Tongue (tissue), 1 donor: ENCODE measurements at regions not wholly inside any gene's neighbourhood (a gene's known extent, or its start where the extent isn't known, plus 50 kb on each side); places are given as distances from the start of the nearest gene placed in this dataset.
"Not testable (repeated sequence)": the region's sequence is repeated elsewhere in the genome, so short reads cannot be mapped to it uniquely, and the experiment has no call there.

Experiments
- DNase-seq: peaks from one replicate; pipeline ENCODE4 v3.0.0-alpha.2; 2015

DNA sequence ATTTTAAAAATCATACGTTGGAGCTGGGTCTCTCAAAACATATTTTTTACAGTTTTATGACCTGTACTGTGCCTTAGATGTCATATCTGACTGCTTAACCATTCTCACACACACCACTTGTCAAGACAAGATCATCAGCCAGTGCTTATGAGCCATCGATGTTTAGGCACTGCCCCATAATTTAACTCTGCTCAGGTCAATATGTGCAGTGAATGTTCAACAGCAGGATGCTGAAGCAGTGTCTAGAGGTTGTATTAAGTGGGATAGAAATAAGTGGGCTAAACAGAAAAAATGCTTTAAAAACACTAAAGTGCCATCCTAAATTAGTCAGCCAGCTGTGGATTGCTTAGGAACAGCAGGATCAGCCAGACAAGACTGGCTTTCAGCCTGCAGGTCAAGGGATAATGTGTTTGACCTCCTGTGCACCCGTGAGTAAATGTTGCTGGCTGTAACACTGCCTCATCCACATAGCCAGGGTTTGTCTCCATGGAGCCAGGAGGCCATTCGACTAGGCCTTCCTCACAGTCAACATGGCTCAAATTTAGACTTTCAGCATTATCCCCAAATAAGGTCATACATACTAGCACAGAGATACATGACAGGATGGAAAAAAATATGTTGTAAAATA, 139.0 kb upstream of the NXPH2 start:
- DNase-seq = no peak

GRCh38 chr2:138910427-138910826, 130.2 kb upstream of the NXPH2 start:
- no peak for DNase-seq

- no peak for DNase-seq
Observed at GRCh38 chr2:138906549-138906948, 126.4 kb upstream of the NXPH2 start.

GRCh38 chr2:138902239-138902871, 122.2 kb upstream of the NXPH2 start:
- DNase-seq = no peak

DNA sequence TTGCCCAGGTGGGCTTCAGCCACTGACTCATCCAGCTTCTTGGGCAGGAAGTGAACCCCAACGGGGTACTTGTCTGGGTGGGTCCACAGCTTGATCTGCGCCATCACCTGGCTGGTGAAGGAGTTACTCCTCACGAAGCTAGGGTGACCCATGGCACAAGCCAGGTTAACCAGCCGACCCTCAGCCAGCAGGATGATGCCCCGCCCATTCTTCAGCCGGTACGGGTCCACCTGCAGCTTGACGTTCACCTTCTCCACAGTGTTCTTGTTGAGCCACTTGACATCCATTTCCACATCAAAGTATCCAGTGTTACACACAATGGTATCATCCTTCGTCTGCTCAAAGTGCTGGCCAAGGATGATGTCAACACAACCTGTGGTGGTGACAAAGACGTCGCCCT, 121.3 kb upstream of the NXPH2 start:
- no peak for DNase-seq

DNA sequence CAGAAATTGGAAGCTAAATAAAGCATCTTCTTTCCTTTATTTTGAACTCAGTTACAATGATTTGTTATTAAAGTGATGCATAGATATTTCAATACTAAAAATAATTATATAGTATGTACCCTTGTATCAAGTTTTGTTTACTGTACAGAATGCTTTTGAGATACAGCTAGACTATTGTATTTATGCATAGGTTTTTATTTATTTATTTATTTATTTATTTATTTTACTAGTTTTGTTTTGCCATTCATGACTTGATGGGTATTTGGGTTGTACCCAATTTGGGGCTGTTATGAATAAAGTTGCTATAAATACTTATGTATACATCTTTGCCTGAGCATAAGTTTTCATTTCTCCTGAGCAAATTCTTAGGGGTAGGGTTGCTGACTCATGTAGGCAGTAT, 118.7 kb upstream of the NXPH2 start:
- no peak for DNase-seq

GRCh38 chr2:138897274-138897673, 117.1 kb upstream of the NXPH2 start:
- no peak for DNase-seq

- no peak for DNase-seq
Observed at GRCh38 chr2:138893746-138894145, 113.6 kb upstream of the NXPH2 start.

- no peak for DNase-seq
Observed at GRCh38 chr2:138881126-138881525, 100.9 kb upstream of the NXPH2 start.

DNA sequence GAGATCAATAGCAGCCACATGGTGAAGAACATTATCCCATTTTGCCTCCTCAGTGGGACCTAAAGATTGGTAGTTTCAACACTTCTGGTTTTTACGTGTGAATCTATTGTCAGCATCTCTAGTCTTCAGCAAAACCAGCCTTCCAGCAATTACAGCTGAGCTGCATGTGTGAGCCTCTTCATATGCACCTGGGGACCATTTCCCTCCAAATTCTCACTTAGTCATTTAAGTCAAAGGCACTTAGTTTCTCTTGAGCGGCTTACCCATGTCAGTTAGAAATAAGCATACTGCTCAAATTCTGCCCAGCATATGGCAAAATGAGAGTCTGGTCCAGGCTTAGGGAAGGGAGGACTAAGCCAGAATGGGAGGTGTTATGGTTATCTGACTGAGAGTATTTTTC, 99.7 kb upstream of the NXPH2 start:
- DNase-seq = no peak

DNA sequence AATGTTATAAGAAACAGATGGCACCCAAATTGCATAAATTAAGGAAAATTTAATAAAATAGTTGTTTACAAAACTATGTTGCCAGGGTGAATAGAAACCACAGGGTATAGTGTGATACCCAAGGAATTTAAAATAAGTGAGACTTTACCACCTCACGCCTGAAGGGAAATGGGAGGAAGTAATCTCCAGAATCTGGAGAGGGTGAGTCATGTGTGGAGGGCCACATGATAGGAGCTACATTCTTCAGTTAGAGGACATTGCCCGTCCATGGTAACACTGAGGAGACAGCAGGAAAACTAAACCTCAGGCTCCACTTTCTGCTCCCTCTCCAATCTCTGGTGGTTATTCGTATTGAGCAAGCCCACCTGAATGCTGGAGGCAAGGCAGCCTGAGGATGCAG, 97.2 kb upstream of the NXPH2 start:
- DNase-seq = no peak

DNA sequence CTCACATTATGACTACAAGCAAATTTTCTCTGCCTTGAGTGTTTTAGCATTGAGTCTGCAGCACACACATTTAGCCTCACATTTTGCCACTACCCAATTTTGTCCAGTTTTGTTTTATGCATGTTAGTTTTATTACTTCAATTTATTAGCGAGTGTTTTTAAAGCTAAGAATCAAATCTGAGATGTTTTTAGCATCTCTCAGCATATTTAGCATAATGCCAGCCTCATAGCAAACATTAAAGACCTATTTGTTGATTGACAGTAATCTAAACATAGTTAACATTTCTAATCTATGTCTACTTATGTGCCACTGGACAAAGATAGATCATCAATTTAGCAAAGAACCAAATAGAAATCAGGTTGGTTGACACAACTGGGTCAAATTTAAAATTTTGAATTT, 94.1 kb upstream of the NXPH2 start:
- no peak for DNase-seq

GRCh38 chr2:138872116-138872515, 91.9 kb upstream of the NXPH2 start:
- DNase-seq = not testable (repeated sequence)

DNA sequence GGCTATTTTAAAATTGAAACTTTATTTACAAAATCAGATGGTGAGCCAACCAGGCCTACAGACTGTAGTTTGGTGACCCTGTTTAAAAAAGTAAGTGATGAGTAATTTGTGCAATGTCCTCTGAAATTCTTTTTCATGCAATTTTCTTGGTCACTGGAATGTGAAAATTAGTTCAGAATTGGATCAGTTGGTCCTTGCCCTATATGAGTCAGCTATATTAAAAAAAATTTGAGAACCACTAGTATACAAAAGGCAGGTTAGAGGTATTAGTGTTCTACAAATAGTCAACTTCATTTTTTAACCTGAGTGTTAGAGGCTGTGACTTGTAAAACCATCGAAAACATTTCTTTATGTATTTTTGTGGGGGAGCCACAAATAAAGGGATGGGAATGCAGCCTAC, 91.1 kb upstream of the NXPH2 start:
- no peak for DNase-seq

- no peak for DNase-seq
Observed at GRCh38 chr2:138867341-138867740, 87.2 kb upstream of the NXPH2 start.

DNA sequence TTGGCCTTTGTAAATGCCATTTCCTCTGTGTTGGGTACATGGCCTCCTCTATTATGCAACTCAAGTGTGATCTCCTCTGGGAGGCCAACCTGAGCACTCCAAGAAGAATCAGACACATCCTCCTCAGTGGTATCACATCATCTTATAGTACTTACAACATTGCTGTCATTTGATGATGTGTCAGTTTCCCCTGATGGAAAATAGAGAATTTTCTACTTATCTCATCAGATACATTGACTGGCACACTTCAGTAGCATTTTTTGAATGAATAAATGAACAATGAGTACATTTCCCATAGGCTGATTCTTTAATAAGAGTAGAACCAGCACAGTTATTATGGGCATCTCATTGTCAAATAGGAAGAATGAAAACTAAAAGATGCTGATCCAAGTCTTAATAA, 86.6 kb upstream of the NXPH2 start:
- no peak for DNase-seq

DNA sequence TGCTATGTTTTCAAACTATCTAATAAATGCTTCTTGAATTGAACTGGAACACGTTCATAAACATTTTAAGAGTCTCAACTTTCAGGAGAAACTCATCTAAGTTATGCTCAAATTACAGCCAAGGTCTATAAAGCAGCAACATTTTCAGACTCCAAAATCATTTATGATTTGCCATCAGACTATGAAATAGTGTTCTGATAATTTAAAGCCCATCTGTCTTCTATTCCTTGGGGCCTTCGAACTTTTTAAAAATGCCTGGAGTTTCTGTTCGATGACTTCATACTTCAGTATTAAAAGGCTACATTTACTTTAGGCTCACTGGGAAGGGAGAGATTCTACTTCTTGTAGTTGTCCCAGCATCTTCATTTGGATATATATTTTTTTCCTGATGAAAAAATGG, 73.6 kb upstream of the NXPH2 start:
- no peak for DNase-seq

DNA sequence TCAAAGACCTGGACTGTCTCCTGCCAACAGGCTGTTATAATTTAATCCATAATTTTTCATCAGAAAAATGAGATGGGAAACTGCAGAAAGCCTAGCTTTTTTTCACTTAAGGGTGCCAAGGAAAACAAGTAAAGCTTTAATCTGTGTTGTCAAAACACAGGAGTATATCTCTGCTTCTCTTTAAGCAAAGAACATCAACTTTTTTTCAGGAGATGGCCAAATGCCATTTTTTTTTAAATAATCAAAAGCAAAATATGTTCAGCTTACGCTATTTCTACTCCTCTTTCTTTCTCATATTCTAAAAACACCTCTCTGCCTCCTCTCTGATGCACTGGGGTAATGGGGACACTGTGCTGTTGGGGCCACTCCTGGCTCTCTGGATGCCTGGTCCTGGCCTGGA, 73.1 kb upstream of the NXPH2 start:
- peak; percentile 15 for DNase-seq

DNA sequence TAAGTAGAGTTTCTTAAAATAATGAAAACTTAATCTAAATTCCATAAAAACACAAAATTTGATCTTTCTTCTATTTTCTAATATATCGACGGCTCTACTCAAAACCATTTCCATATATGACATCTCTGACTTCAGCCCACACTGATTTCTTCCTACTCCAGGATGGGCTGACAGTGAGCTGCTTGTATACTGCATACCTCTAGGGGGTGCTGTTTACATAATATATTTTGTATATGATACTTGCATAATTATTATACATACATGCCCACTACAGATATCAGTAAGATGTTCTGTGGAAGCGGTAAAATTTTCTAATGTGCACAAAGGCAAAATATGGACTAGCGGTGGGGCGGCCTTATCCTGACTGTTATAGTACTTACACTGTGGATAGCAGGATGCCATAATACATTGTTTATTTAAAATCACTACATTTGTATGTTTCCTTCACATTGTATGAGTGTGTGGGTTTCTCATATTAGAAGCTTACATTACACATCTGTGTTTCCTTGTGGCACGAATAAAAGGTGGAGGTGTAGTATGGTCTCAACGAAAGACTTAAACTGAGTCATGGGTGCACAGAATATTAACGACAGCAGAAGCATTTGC, 66.1 kb upstream of the NXPH2 start:
- peak; percentile 52 for DNase-seq

DNA sequence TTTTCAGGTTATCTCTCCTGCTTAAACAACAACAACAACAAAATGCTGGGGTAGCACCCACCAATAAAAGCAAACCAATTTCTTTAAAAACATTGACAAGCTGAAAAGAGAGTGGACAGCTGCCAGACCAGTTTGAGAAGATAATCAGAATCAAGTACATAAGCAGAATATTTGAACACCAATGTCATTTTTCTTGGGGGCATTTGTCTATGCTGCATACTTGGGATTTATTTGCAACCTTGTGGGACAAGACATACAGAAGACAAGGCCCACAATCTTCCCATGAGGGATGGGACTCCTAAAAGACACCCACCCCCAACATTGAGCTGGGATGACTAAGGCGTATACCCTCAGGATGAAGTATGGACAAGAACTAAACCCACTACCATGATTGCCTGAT, 62.2 kb upstream of the NXPH2 start:
- no peak for DNase-seq

- no peak for DNase-seq
Observed at GRCh38 chr2:138841459-138841858, 61.3 kb upstream of the NXPH2 start.

DNA sequence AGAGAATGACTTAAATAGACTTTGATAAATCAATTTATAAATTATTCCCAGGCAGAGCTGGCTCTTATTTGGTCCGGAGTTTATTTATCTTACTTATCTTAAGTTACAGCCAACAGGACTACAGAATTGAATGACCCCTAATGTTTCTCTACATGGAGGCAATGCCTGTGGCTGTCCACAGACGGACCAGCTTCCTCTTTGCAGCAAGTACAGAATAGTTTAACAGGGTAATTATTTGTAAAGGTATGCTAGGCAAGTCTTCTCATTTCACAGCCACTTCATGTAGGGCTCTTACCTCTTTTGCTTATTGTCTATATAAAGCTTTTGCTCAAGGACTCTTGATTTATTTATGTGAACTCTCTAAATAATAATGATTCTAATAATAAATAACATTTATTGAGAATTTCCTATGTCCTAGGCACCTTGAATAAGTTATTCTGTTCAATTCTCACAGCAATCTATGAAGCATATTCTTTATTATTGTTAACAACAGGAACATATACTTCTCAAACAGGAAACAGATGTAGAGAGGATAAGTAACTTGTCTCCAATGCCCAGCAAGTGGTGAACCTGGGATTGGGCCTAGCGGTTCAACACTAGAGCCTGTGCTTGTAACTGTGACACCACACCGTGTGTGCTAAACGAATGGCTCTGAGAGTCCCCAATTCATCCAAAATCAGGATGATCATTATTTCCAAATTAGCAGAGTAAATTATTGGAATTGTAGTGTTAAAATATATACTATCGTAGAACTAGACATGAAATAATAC, 58.8 kb upstream of the NXPH2 start:
- no peak for DNase-seq

GRCh38 chr2:138831691-138832090, 51.5 kb upstream of the NXPH2 start:
- no peak for DNase-seq
